GM19463 (cell line): ENCODE measurements at regions not wholly inside any gene's neighbourhood (a gene's known extent, or its start where the extent isn't known, plus 50 kb on each side); places are given as distances from the start of the nearest gene placed in this dataset.

Experiments used
- ATAC-seq: cut with Tn5 transposase; IDR thresholded peaks from one replicate; pipeline ENCODE4 v1.9.1; 2021; ENCODE audit warnings: mild to moderate bottlenecking, moderate library complexity; ENCODE audit not compliant: unreplicated experiment

DNA sequence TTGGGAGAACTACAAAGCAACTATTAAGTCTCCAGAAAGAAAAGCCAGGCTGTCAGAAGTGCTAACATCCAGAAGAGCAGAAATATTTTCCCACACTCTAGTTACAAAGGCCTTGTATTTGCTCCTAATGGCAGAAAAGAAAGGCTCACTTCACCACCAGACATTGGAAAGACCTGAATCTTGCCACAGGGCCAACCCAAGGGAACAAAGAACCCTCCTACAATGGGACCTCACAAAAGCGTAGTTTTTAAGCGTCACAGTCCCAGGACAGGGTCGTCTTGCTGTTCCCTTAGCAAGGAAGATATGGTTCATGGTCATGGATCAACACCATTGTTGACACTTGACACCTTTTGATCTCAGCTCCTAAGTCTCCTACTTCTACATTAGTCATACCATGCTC is 119.1 kb downstream of the RPS29 start:
- no peak for ATAC-seq

DNA sequence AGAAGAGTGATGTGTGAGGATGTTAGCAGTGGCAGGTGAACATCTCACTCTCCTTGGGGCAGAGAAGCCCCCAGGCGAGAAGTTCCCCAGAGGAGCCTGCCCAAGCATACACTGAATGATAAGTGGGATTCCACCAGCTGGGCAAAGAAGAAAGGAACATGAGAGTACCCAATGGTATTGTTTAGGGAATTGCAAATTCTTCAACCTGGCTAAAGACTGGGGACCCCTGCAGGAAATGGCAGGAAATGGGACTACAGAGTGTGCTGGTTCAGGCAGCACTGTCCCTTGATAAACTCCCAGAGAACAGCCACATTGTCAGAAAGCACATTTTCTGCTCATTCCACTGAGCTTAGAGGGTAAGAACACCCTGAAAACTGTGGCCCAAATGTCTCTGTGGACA is 121.3 kb downstream of the RPS29 start:
- ATAC-seq, result no peak

DNA sequence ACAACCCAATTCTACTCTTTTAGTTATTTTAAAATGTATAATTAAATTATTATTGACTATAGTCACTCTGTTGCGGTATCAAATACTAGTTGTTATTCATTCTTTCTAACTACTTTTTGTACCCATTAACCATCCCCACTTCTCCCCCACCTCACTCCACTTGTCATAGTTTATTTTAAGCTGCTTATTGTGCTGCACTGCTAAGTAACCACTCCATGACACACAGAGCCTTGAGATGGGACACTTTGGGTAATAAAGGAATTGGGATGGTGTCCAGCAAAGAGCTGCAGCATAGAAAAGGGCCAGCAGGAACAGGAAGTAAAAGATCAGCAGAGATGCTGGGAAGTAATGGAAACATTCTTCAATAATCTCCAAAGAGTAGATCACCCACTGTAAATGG is 123.0 kb downstream of the RPS29 start:
- ATAC-seq, result no peak

DNA sequence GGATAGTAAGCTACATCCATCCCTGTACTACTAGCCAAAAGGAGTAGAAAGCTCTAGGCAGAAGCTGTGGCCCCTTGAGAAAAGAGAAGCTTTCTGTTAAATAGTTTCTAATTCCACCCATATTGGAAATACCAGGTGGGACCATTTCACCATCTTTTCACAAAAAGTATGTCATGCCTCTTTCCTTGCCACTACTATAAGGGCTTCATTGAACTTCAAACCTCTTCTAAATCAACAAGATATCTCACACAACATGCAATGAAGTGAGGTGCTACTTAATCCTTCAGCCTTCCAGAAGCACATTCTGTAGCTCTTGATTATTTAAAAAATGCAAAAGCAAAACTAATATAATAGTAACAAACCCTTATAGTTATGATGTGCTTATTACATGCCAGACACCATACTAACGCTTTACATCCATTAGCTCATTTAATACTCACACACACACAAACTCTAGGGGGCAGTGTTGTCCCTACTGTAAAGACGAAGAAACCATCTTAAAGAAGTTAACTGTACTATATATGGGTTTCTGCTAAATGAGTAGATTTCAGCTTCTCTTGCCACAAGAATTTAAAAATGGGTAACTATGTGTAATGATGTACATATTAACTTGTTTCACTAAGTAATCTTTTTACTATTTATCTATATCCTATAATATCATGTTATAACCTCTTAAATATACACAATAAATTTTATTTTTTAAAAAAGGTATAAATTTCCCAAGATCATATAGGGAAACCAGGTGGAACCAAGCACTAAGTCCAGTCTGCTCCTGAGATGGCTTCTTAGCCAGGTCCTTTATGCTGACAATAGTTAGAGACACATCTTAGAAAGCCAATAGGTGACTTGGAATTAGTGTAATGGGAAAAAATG is 124.4 kb downstream of the RPS29 start:
- ATAC-seq, result peak; percentile 92

DNA sequence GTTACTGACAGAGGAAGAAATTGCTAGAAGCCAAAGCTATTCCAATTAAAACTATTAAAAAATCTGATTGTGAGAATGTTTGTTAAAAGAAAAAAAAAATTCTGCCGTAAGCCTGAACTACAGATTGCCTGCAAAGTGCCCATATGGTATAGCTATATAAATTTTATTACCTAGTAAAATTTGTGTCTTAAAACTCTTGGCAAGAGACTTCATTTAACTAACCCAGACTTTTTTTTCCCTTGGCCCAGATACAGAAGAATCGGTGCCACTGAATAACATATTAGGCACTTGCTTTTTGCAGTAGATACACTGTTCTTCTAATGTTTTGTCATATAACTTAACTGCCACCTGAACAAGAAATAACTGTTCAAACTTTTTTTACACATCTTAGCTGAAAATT is 125.5 kb downstream of the RPS29 start:
- ATAC-seq, result no peak

DNA sequence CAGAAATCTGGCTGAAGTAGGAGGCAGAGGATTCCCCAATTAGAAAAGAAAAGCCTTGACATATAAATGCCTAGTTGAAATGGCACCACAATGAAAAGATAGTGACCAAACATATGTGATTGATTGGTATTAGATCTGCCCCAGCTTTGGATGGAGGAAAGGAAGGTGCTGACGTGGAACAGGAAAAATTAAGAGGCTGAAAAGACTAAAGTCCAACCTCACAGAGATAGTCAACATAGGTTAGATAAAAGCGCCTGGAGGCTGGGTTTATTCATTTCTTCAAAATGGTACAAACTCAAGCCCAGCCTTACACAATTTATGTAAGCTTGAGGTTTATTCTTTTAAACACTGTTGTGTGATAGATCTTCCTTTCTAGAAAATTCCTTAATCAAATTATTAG is 129.6 kb downstream of the RPS29 start:
- no peak for ATAC-seq

DNA sequence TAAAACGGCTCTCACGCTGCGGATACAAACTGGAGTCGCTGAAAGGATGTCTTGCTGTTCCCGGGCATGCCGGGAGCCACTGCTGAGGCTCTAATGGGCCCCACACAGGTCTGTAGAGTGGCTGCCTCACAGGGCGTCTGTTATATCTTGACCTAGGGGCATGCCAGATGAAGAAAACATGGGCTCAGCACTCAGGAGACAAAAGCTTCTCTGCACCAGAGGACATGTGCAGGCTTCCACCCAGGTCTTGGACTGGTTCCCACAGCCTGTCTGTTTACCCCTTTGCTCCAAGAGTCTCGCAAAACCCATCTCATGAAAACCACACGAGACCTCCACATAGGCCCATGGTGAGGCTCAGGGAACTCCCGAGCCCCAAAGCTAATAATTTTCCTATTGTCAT is 134.2 kb downstream of the RPS29 start:
- no peak for ATAC-seq

DNA sequence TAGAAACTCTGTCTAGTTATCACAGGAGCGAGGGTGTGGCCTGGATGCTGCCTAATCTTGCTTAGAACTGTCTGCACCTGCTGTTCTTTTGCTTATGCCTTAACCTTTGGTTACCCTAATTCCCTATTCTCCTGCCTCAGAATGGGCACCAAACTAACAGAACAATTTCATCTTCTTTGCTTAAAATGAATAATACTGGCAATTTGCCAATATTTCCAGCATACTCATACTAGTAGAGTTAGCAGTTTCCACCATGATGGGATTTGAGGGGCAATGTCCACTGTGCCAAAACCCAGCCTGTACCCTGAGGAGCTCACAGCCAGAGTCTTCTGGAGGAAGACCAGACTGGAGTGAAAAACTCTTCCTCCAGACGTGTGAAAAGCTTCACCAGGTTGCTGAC is 136.4 kb downstream of the RPS29 start:
- no peak for ATAC-seq

DNA sequence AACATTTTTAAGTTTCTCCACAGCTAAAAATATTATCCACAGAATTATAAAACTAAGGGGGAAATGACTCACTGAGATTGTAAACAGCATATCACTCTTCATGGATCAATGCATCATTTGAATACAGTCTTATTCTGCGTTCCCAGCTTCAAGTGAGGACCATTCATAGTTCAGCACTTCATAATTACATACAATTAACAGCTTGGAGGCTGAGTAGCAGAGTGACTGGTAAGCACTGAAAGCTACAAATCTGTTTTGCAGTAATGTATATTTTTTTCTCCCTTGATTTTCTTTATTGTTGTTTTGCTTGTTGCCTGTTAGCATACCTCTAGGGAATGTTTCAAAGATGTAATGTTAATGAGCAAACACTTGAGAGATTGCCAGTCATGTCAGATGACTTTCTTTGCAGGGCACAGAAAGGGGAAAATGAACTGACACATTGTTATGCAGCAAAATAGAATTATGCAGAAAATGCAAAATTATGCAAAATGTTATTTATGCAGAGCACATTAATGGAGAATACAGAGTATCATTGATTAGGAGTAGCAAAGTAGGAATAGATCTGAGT is 138.6 kb downstream of the RPS29 start:
- no peak for ATAC-seq

DNA sequence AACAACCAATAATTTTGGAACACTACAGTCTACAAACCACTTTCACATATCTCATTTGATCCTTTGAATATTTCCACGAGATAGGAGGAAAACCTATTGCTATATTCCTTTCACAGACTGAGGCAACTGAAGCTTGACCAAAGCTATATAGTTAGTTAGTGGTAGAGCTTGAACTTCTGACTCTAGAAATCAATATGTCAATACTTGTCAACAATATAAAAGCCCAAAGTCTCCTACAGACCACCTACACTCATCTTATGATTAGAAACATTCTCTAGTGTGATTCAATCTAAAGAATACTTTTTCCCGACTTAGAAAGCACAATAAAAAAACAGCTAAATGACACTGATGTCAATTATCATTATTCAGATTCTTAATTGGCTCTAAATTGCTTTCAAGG is 139.4 kb downstream of the RPS29 start:
- no peak for ATAC-seq

DNA sequence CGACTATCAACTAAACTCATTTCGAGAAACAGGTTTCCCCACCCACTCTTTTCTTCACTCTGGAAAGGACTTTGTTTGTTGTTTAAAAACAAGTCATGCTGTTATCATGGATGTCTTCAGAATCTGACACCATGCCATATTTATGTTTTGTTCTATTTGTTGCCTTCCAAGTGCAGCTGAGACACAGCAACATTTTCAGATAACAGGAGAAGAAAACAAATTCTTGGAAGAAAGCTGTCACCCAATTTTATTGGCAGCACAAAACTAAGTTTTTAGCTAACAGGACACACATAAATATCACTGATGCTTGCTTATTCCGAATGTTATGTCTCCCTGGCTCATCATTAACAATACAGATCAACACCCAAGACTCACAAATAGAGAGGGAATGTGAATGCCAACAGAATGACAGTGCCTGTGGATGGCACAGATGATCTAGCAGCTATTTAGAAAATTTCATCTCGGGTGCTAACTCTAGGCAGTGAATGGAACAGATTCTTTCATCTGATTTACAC is 147.9 kb downstream of the RPS29 start:
- no peak for ATAC-seq

DNA sequence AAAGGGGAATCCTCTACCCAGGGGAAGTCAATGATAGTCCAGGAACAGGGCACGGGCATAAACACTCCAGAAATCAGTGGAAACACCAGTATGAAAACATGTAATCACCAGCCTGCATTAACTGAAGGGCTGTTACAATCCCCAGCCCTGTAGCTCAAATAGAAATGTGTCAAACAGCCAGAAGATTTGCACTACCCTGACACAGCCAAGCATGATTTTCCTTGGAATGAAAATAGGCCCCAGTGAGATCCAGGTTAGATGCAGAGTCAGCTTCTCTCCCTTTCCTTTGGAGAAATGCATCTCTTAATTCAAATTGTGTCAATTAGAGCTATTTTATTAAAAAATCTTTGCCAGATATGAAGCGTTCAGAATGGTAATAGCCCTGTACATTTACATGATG is 158.1 kb downstream of the RPS29 start:
- no peak for ATAC-seq

DNA sequence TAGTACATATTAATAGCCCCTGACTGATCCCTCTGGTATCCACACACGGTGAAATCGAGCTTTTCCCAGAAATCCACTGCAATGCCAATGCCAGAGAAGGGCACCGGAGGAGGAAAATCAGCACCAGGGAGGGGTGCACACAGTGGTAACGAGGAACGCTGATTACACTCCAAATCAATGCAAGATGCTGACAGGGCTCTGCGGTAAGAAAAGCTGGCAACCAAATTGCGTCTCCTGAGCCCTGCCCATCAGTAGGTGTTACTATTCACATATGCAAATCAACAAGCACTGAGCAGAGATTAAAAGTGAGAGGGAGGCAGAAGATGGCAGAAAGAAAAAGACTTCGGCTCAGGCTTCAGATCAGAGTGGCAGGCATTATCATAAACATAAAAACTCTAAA is 159.1 kb downstream of the RPS29 start:
- no peak for ATAC-seq

DNA sequence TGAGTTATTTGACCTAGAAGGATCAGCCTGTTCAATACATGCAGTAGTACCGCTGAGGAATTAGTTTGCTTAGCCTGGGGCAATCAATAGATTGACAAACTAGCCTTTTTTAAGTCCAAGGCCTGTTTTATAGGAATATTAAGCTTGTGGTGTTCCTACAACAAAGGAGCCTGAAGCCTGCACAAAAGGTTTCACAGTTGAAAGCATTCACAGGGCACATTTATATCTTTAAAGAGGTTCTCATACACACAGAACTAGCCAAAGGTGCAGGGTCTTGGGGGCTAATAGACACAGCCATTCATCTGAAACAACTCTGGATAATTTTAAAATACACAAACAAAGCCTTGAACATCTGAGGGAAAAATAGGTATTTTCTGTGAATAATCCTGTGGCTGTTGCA is 160.3 kb downstream of the RPS29 start:
- no peak for ATAC-seq

DNA sequence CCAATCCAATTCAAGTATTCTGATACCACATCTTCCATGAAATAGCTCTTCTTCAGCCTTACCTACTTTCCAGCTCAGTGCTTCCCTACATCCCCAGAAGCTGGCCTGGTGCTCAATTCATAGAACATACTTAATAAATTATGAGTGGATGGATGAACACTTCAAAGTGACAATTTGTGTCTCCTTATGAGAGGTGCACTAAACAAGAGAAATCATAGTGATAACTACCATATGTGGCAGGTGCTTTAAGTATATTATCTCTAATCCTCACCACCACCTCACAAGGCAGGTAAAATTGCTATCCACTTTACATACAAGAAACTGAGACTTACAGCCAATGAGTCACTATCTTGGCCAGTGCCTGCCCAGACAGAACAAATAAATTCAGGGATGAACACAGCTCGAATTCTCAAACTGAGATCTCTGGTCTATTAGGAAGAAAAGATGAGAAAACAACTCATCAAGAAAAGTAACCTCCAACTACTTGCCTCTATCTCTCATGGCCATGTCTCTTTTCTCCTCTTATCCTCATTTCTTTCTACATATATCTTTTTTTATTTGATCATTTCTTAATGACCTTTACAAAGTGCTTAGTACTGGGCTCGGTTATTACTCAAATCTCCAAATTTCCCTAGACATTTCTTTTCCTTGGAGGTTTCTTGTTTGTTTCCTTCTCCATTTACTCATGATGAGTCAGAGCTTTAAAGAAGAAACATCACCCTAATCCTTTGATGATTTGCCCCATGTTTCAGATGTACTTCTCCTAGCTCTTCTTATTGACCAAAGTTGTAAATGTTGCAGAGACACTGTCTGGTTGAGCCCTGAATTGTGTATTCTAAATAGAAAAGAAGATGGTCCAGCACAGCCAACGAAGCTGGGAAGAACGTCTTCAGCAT is 161.5 kb downstream of the RPS29 start:
- ATAC-seq, result no peak

DNA sequence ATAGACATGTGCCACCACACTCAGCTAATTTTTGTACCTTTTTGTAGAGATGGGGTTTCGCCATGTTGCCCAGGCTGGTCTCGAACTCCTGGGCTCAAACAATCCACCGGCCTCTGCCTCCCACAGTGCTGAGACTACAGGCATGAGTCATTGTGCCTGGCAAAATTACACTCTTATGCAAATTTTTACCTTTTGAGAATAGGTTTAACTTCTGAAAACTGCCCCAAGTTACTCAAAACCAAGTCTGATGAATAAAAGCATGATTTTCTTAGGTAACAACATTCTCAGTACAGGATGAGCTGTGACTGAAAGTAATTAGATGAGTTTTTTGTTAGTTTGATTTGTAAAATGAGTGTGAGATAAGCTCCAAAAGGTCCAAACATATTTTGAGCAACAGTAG is 166.0 kb downstream of the RPS29 start:
- peak; percentile 68 for ATAC-seq

DNA sequence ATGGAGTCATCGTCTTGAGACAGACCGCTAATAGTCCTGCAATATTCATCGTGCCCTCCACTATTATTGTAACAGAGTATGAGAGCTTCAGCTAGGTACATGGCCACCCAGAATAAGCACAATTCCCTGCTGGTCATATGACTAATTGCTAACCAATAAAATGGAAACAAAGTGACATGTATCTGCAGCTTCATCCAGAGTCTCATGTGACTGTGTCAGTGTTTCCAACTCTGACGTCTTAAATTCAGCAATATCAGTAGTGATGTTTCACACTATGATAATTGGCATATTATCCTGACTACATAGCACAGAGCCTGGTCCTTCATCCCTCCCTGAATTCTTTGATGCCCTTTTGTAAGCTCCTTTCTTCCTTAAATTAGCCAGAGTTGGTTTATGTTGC is 167.4 kb downstream of the RPS29 start:
- ATAC-seq, result no peak

DNA sequence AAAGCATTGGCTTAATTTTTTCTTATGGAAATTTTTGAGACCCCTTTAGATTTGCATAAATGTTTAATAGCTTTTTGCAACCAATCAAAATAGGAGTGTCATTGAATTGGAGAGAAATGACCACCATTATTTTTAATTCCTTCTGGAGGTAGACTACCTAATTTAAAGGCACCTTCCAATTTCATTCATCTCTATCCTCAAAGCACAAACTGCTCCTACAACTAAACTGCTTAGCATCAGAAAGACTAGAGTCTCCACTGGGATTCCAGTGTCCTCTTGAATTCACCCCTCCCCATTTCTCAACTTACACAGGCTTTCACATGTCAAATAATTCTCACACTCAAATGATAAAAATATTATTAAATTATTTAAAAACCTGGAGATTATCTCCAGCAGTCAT is 168.4 kb downstream of the RPS29 start:
- no peak for ATAC-seq

DNA sequence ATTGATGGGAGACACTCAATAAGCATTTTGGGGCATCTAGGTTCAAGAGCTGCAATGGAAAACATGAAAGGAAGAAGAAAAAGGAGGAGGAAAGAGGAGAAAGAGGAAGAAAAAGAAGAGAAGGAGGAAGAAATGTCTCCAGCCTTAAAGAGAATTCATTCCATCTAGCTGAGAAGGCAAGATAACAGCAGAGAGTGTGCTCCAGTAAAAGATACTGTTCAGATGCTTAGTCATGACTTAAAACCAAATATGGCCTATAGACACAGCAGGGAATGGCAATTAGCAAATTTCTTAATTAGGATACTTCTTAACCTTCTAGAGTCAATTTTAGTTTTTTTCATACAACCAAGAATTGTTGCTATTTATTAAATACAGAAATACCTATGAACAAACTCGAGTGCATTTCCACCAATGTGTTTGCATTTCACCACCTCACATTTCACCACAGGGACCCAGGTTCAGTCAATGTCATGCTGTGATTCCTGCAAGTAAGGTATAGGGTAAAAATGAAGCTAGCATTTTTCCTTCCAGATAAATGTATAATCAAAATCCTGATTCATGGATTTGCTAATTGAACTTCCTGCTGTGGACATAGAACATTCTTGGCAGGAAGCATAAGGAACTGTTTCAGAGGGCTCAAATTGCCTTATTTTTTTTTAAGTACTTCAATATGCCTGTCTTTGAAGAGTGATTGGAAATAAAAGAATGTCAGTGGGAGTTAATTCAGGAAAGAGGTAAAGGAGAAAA is 177.8 kb downstream of the RPS29 start:
- ATAC-seq, result no peak

DNA sequence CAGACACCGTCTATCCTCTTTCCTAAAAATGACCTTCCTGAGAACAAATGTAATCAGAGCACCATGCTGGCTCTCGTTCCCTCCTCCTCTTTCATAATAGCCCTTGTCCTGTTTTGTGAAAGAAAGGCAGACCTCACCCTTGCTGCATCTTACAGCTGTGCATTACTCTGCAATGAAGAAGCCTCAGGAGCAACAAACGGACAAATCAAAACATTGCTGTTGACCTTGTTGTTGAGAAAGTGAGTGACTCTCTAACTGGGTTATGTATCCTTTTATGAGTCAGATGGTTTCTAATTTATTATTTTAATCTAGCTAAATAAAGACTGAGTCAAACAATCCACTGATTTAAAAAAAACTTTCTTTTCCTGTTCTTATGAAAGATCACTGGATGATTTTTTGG is 180.9 kb downstream of the RPS29 start:
- ATAC-seq, result no peak

DNA sequence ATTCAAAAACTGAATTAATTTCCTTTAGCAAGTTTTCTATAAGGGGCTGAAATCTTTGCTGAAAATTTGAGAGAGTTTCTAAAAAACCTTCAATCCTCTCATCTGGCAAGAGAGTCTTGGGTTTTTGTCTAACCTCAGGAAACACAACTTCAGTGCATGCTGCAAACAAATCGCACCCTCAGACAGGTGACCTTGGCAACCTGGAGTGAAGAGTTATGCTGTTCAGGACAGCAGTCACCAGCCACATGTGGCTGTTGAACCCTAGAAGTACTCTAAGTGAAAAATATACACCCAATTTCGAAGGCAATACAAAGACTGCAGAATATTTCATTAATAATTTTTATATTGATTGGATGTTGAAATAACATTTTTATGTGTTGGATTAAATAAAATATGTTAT is 184.8 kb downstream of the RPS29 start:
- no peak for ATAC-seq
